GM12865 (cell line): ENCODE measurements at regions not wholly inside any gene's neighbourhood (a gene's known extent, or its start where the extent isn't known, plus 50 kb on each side); places are given as distances from the start of the nearest gene placed in this dataset.

ENCODE experiments used
- DNase-seq: peaks from one replicate; pipeline ENCODE4 v3.0.0; 2010; ENCODE audit warnings: low read depth
- H3K4me3 ChIP-seq: 2 replicates; pipeline ENCODE4 v1.5.1; 2011; ENCODE audit warnings: mild to moderate bottlenecking, low read depth, low read length, control low read depth
- CTCF ChIP-seq: IDR thresholded peaks from 2 replicates; pipeline ENCODE4 v1.5.1; 2011; ENCODE audit warnings: low read length, control low read depth, low read depth, inconsistent platforms; ENCODE audit not compliant: insufficient read depth; ENCODE audit errors: missing control alignments

GRCh38 chr16:64203126-64203525, 918.7 kb downstream of the CDH11 start:
- TF ChIP-seq CTCF, result no peak
- no peak overlapping the region for H3K4me3 ChIP-seq
- no peak for DNase-seq

GRCh38 chr16:64202571-64202970, 919.3 kb downstream of the CDH11 start:
- H3K4me3 ChIP-seq, result no peak overlapping the region
- TF ChIP-seq CTCF, result no peak
- DNase-seq, result no peak

DNA sequence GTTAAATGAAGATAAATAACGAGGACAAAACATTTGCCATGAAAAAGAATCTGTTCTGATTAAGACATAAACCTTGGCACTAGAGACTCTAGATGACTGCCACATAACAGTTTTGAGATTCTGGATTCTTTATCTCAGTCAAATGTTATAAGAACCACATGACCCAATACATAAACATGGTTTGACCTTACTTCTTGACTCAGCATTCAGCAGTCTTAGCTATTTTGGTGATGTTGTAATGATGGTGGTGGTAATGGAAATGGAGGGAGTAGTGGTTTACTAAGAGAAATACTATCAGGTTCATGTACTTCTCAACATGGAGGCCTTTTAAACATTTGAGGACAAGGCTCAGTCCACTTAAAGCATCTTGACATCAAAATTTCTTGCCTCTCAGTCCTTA, 925.4 kb downstream of the CDH11 start:
- DNase-seq, result no peak
- no peak overlapping the region for H3K4me3 ChIP-seq
- TF ChIP-seq CTCF, result no peak

DNA sequence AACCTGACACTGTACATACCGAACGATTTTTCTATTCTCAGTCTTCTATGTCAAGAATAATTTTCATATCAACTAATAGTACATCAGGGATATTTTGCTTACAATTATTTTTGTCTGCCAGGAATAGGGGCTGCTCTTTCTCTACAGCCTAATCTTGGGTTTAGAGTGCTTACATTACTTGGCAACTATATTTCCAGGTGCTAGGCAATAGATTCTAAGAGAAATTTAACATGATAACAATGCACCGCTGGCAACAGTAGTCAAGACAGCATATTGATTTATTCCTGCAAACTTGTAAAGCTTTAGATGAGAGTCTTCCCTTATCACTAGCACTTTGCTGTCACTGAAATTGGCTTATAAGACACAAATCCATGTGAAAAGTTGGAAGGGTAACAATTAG, 935.9 kb downstream of the CDH11 start:
- no peak for DNase-seq
- no peak overlapping the region for H3K4me3 ChIP-seq
- no peak for TF ChIP-seq CTCF

DNA sequence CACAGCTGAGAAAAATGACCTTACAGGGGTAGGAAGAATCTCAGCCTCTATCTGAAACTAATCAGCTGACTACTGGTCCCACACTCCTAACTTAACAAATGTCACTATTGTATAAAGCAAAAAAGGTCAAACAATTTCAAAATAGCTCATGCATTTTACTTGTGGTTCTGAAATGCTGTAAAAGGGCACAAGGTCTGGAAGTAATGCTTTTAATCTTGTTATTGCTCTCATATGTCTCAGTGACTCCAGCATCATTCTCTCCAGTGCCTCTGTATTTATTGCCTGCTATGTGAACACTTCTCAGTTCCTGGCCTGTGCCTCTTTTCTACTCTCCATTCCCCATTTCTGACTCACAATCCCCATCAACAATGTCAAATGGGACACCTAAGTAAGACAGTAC, 937.7 kb downstream of the CDH11 start:
- DNase-seq, result no peak
- TF ChIP-seq CTCF, result no peak
- H3K4me3 ChIP-seq, result no peak overlapping the region

GRCh38 chr16:64182985-64183384, 938.9 kb downstream of the CDH11 start:
- no peak for DNase-seq
- H3K4me3 ChIP-seq, result no peak overlapping the region
- TF ChIP-seq CTCF, result no peak

- no peak overlapping the region for H3K4me3 ChIP-seq
- DNase-seq, result no peak
- TF ChIP-seq CTCF, result no peak
Observed at GRCh38 chr16:64181271-64181925, 940.5 kb downstream of the CDH11 start.
